ENCODE measurements at regions not wholly inside any gene's neighbourhood (a gene's known extent, or its start where the extent isn't known, plus 50 kb on each side); places are given as distances from the start of the nearest gene placed in this dataset.

DNA sequence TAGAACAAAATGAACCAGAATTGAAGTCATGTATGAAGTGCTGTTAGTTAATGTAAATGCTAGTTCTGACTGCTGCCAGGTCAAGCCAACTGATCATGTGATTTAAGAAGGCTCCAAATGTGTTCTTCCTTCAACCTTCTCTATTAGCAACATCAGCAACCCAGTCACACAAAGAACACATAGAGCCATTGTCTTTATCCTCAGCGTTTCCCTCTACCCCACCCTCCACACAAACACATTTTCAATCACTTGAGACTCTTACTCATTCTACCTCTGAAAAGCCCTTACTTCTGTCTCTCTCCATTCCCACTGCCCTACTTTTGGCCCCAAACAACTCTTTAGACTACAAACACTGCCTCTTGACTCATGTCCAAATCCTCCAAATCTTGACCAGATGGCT, 89.7 kb upstream of the KDR start:
- no peaks in the 10 kb centered on the region for H4K20me1 ChIP-seq (ENCODE audit: insufficient read depth, low read length)
- Mint-ChIP-seq H3K27me3 (ENCODE audit: low read depth, unreplicated experiment) (no peaks in the 10 kb centered on the region), H3K36me3 (ENCODE audit: low read depth, unreplicated experiment) (no peaks in the 10 kb centered on the region), H3K4me1 (ENCODE audit: low read depth, unreplicated experiment) (peaks cover 5% of the 10 kb centered on the region), H3K4me3 (ENCODE audit: unreplicated experiment) (no peak overlapping the region), H3K27ac (ENCODE audit: unreplicated experiment) (no peak overlapping the region), H3K9me3 (ENCODE audit: unreplicated experiment) (peaks cover 2% of the 10 kb centered on the region)
- H3K27ac ChIP-seq (ENCODE audit: low read depth, low read length): no peak overlapping the region
- peak; percentile 70 for FAIRE-seq
- no peak for DNase-seq (ENCODE audit: low read depth)
- no peaks in the 10 kb centered on the region for H3K36me3 ChIP-seq (ENCODE audit: insufficient read depth, low read length)
- peaks cover 5% of the 10 kb centered on the region for H3K4me1 ChIP-seq (ENCODE audit: insufficient read depth, low read length)
- H3K9ac ChIP-seq (ENCODE audit: low read length): no peak overlapping the region
- TF ChIP-seq EZH2 (IDR thresholded peaks at IDR 0.05; ENCODE audit: insufficient read depth, low read length): no peak
- TF ChIP-seq, protein P1, sequence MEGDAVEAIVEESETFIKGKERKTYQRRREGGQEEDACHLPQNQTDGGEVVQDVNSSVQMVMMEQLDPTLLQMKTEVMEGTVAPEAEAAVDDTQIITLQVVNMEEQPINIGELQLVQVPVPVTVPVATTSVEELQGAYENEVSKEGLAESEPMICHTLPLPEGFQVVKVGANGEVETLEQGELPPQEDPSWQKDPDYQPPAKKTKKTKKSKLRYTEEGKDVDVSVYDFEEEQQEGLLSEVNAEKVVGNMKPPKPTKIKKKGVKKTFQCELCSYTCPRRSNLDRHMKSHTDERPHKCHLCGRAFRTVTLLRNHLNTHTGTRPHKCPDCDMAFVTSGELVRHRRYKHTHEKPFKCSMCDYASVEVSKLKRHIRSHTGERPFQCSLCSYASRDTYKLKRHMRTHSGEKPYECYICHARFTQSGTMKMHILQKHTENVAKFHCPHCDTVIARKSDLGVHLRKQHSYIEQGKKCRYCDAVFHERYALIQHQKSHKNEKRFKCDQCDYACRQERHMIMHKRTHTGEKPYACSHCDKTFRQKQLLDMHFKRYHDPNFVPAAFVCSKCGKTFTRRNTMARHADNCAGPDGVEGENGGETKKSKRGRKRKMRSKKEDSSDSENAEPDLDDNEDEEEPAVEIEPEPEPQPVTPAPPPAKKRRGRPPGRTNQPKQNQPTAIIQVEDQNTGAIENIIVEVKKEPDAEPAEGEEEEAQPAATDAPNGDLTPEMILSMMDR (IDR thresholded peaks at IDR 0.05; ENCODE audit: insufficient read depth, low read depth, low read length): no peak
- H3K27me3 ChIP-seq (ENCODE audit: insufficient read depth, low read length): no peaks in the 10 kb centered on the region
- H3K4me3 ChIP-seq (ENCODE audit: insufficient read depth, low read depth, low read length): no peak overlapping the region
- no peak overlapping the region for H3K4me2 ChIP-seq (ENCODE audit: low read length)
- H3K79me2 ChIP-seq (ENCODE audit: insufficient read depth, low read length): no peaks in the 10 kb centered on the region
- H3K9me3 ChIP-seq (ENCODE audit: insufficient read depth, low read depth, low read length): no peaks in the 10 kb centered on the region
- no peak overlapping the region for H2AFZ ChIP-seq (ENCODE audit: low read depth, low read length)

DNA sequence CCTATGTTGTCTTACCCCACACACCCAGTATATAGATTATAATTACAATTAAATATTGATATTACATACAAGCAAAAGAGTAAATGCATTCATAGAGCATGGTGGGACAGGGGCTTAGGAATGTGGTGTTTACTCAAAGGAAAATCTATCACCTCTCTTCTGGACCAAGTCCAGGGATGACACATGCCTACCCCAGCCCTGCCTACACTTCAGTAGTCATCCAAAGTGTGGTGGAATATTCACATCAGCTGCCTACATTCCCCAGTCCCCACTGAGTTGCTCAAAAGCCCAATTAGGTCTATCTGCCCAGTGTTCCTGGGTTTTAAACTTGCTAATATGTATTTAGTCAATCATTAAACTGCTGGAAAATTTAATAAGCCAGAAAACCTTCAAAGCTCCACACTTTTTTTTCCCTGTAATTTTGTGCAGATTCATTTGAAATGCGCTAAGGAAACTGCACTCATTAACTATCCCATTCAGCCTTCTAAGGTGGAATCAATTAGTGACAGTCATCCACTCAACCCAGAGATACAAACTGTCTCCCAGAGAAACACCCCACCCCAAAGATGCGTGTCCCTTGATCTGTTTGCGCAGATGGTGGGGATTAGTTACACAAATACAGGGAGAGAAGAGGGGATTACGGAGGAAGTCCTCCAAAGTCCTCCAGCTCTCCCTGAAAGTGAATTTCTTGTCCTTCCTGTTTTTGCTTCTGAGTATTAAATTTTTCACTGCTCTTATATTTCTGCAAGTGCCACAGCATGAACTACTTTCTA, 91.7 kb upstream of the KDR start:
- Histone ChIP-seq H3K27ac (ENCODE audit: low read depth, low read length) (no peak overlapping the region), H2AFZ (ENCODE audit: low read depth, low read length) (no peak overlapping the region), H3K9me3 (ENCODE audit: insufficient read depth, low read depth, low read length) (no peaks in the 10 kb centered on the region), H3K36me3 (ENCODE audit: insufficient read depth, low read length) (no peaks in the 10 kb centered on the region), H3K4me3 (ENCODE audit: insufficient read depth, low read depth, low read length) (no peak overlapping the region), H3K79me2 (ENCODE audit: insufficient read depth, low read length) (no peaks in the 10 kb centered on the region), H3K9ac (ENCODE audit: low read length) (no peak overlapping the region), H4K20me1 (ENCODE audit: insufficient read depth, low read length) (no peaks in the 10 kb centered on the region), H3K27me3 (ENCODE audit: insufficient read depth, low read length) (no peaks in the 10 kb centered on the region), H3K4me1 (ENCODE audit: insufficient read depth, low read length) (peaks cover 5% of the 10 kb centered on the region), H3K4me2 (ENCODE audit: low read length) (no peak overlapping the region)
- DNase-seq (ENCODE audit: low read depth) (no peak), FAIRE-seq (peak; percentile 5)
- peak overlapping the region; percentile 49 for H3K27ac Mint-ChIP-seq (ENCODE audit: unreplicated experiment)
- peaks cover 5% of the 10 kb centered on the region for H3K4me1 Mint-ChIP-seq (ENCODE audit: low read depth, unreplicated experiment)
- H3K9me3 Mint-ChIP-seq (ENCODE audit: unreplicated experiment): no peaks in the 10 kb centered on the region
- TF ChIP-seq, protein P1 (IDR thresholded peaks at IDR 0.05; ENCODE audit: insufficient read depth, low read depth, low read length): no peak
- TF ChIP-seq EZH2 (IDR thresholded peaks at IDR 0.05; ENCODE audit: insufficient read depth, low read length): no peak
- H3K36me3 Mint-ChIP-seq (ENCODE audit: low read depth, unreplicated experiment): no peaks in the 10 kb centered on the region
- H3K4me3 Mint-ChIP-seq (ENCODE audit: unreplicated experiment): no peak overlapping the region
- H3K27me3 Mint-ChIP-seq (ENCODE audit: low read depth, unreplicated experiment): no peaks in the 10 kb centered on the region

DNA sequence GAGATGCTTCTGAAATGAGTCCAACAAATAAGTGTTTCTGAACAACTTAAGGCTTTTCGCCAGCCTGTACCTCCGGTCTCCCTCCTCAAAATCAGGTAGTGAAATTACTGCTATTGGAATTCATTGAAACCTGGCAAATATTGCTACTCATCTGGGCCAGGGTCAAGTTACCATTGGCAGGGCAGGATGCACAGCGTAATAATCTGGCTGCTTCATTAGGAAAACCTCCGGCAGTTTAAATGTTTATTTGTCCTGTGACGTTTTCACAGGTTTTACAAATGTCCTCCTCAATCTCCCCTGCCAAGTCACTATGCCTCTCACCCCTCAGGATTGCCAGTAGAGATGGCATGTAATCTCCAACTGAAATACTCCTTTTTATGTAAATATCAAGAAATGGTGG, 92.6 kb upstream of the KDR start:
- no peaks in the 10 kb centered on the region for H4K20me1 ChIP-seq (ENCODE audit: insufficient read depth, low read length)
- H3K4me1 ChIP-seq (ENCODE audit: insufficient read depth, low read length): peaks cover 5% of the 10 kb centered on the region
- H3K27ac ChIP-seq (ENCODE audit: low read depth, low read length): no peak overlapping the region
- H3K9me3 Mint-ChIP-seq (ENCODE audit: unreplicated experiment): no peaks in the 10 kb centered on the region
- H3K27me3 ChIP-seq (ENCODE audit: insufficient read depth, low read length): no peaks in the 10 kb centered on the region
- FAIRE-seq (no peak), DNase-seq (ENCODE audit: low read depth) (no peak)
- no peaks in the 10 kb centered on the region for H3K9me3 ChIP-seq (ENCODE audit: insufficient read depth, low read depth, low read length)
- no peaks in the 10 kb centered on the region for H3K27me3 Mint-ChIP-seq (ENCODE audit: low read depth, unreplicated experiment)
- no peaks in the 10 kb centered on the region for H3K79me2 ChIP-seq (ENCODE audit: insufficient read depth, low read length)
- TF ChIP-seq, protein P1 (IDR thresholded peaks at IDR 0.05; ENCODE audit: insufficient read depth, low read depth, low read length): no peak
- no peak for TF ChIP-seq EZH2 (IDR thresholded peaks at IDR 0.05; ENCODE audit: insufficient read depth, low read length)
- peaks cover 5% of the 10 kb centered on the region for H3K4me1 Mint-ChIP-seq (ENCODE audit: low read depth, unreplicated experiment)
- H3K9ac ChIP-seq (ENCODE audit: low read length): no peak overlapping the region
- H3K36me3 ChIP-seq (ENCODE audit: insufficient read depth, low read length): no peaks in the 10 kb centered on the region
- H3K4me3 ChIP-seq (ENCODE audit: insufficient read depth, low read depth, low read length): no peak overlapping the region
- H2AFZ ChIP-seq (ENCODE audit: low read depth, low read length): no peak overlapping the region
- no peak overlapping the region for H3K27ac Mint-ChIP-seq (ENCODE audit: unreplicated experiment)
- no peak overlapping the region for H3K4me2 ChIP-seq (ENCODE audit: low read length)
- H3K36me3 Mint-ChIP-seq (ENCODE audit: low read depth, unreplicated experiment): no peaks in the 10 kb centered on the region
- no peak overlapping the region for H3K4me3 Mint-ChIP-seq (ENCODE audit: unreplicated experiment)

Measured in astrocyte (in vitro differentiated cells and primary cell).